ENCODE measurements at regions not wholly inside any gene's neighbourhood (a gene's known extent, or its start where the extent isn't known, plus 50 kb on each side); places are given as distances from the start of the nearest gene placed in this dataset.

- no peak for ATAC-seq (ENCODE audit: low FRiP score)
- no peak for DNase-seq (ENCODE audit: low spot score)
- no peak for TF ChIP-seq CTCF (IDR thresholded peaks at IDR 0.05)
Observed at GRCh38 chr16:62764572-62764971, 728.3 kb upstream of the CDH8 start.

- DNase-seq (ENCODE audit: low spot score) (no peak), ATAC-seq (ENCODE audit: low FRiP score) (no peak)
- TF ChIP-seq CTCF (IDR thresholded peaks at IDR 0.05): no peak
Observed at GRCh38 chr16:62760398-62760797, 724.2 kb upstream of the CDH8 start.

- DNase-seq (ENCODE audit: low spot score) (no peak), ATAC-seq (ENCODE audit: low FRiP score) (no peak)
- no peak for TF ChIP-seq CTCF (IDR thresholded peaks at IDR 0.05)
Observed at GRCh38 chr16:62755938-62756337, 719.7 kb upstream of the CDH8 start.

GRCh38 chr16:62752854-62753253 is 716.6 kb upstream of the CDH8 start:
- ATAC-seq (ENCODE audit: low FRiP score) (no peak), DNase-seq (ENCODE audit: low spot score) (no peak)
- TF ChIP-seq CTCF (IDR thresholded peaks at IDR 0.05): no peak

GRCh38 chr16:62751218-62751617 is 715.0 kb upstream of the CDH8 start:
- no peak for TF ChIP-seq CTCF (IDR thresholded peaks at IDR 0.05)
- DNase-seq (ENCODE audit: low spot score): no peak
- no peak for ATAC-seq (ENCODE audit: low FRiP score)

- ATAC-seq (ENCODE audit: low FRiP score) (no peak), DNase-seq (ENCODE audit: low spot score) (no peak)
- no peak for TF ChIP-seq CTCF (IDR thresholded peaks at IDR 0.05)
Observed at GRCh38 chr16:62741692-62742091, 705.5 kb upstream of the CDH8 start.

- ATAC-seq (ENCODE audit: low FRiP score) (no peak), DNase-seq (ENCODE audit: low spot score) (no peak)
- TF ChIP-seq CTCF (IDR thresholded peaks at IDR 0.05): no peak
Observed at GRCh38 chr16:62738666-62739460, 702.6 kb upstream of the CDH8 start.

Measured in omental fat pad (tissue), 3 donors.